Occipital lobe (tissue), 1 donor: ENCODE measurements at regions not wholly inside any gene's neighbourhood (a gene's known extent, or its start where the extent isn't known, plus 50 kb on each side); places are given as distances from the start of the nearest gene placed in this dataset.

ENCODE experiments used
- DNase-seq: peaks from one replicate; lab custom pipeline; 2025; lab: John Stamatoyannopoulos, UW

GRCh38 chr2:145729993-145730770 is 1210.3 kb upstream of the ZEB2 start:
- DNase-seq: no peak

- DNase-seq: no peak
Observed at GRCh38 chr2:145729481-145729880, 1209.6 kb upstream of the ZEB2 start.

- DNase-seq: no peak
Observed at GRCh38 chr2:145728511-145728910, 1208.6 kb upstream of the ZEB2 start.

- DNase-seq: no peak
Observed at GRCh38 chr2:145725876-145726275, 1206.0 kb upstream of the ZEB2 start.

- no peak for DNase-seq
Observed at GRCh38 chr2:145724311-145724898, 1204.5 kb upstream of the ZEB2 start.

GRCh38 chr2:145723872-145724271 is 1204.0 kb upstream of the ZEB2 start:
- DNase-seq: no peak

- no peak for DNase-seq
Observed at GRCh38 chr2:145721681-145722080, 1201.8 kb upstream of the ZEB2 start.

- DNase-seq: no peak
Observed at GRCh38 chr2:145715601-145716000, 1195.7 kb upstream of the ZEB2 start.

- DNase-seq: no peak
Observed at GRCh38 chr2:145710303-145710702, 1190.4 kb upstream of the ZEB2 start.

GRCh38 chr2:145702305-145702704 is 1182.4 kb upstream of the ZEB2 start:
- no peak for DNase-seq

GRCh38 chr2:145692971-145693478 is 1173.1 kb upstream of the ZEB2 start:
- DNase-seq: no peak

- DNase-seq: no peak
Observed at GRCh38 chr2:145691659-145692058, 1171.7 kb upstream of the ZEB2 start.

GRCh38 chr2:145690183-145690778 is 1170.4 kb upstream of the ZEB2 start:
- DNase-seq: no peak

GRCh38 chr2:145689277-145689676 is 1169.4 kb upstream of the ZEB2 start:
- DNase-seq: no peak

GRCh38 chr2:145688156-145688555 is 1168.2 kb upstream of the ZEB2 start:
- DNase-seq: no peak

- no peak for DNase-seq
Observed at GRCh38 chr2:145687442-145688134, 1167.7 kb upstream of the ZEB2 start.

- no peak for DNase-seq
Observed at GRCh38 chr2:145685383-145686050, 1165.6 kb upstream of the ZEB2 start.

- no peak for DNase-seq
Observed at GRCh38 chr2:145682546-145683157, 1162.7 kb upstream of the ZEB2 start.

- no peak for DNase-seq
Observed at GRCh38 chr2:145680276-145680675, 1160.4 kb upstream of the ZEB2 start.

- no peak for DNase-seq
Observed at GRCh38 chr2:145677371-145677770, 1157.5 kb upstream of the ZEB2 start.

- DNase-seq: no peak
Observed at GRCh38 chr2:145674705-145675104, 1154.8 kb upstream of the ZEB2 start.
